RWPE1 (cell line): ENCODE measurements at regions not wholly inside any gene's neighbourhood (a gene's known extent, or its start where the extent isn't known, plus 50 kb on each side); places are given as distances from the start of the nearest gene placed in this dataset.

Experiments used
- CTCF ChIA-PET: fragments of 350-600 bp; sonication (Branson Sonifier 250); formaldehyde crosslinking; extraction: SDS; loops from one replicate; lab custom pipeline; 2021; lab: Yijun Ruan, JAX
- POLR2A ChIA-PET: fragments of 400-600 bp; formaldehyde crosslinking; extraction: SDS; loops from one replicate; lab custom pipeline; 2020; ENCODE audit warnings: antibody characterized with exemption; ENCODE audit not compliant: low non-redundant PET; lab: Yijun Ruan, JAX
- DNase-seq: peaks from one replicate; pipeline ENCODE4 v3.0.0; 2012; ENCODE audit warnings: low spot score
- H3K27ac ChIP-seq: fragments of 450-650 bp; 2 replicates; pipeline ENCODE4 v1.5.1; 2017
- TF ChIP-seq, protein P1 (sequence below): fragments of 450-650 bp; conservative IDR thresholded peaks from 2 replicates; pipeline ENCODE4 v1.5.1; 2017; ENCODE audit warnings: low read depth, mild to moderate bottlenecking

DNA sequence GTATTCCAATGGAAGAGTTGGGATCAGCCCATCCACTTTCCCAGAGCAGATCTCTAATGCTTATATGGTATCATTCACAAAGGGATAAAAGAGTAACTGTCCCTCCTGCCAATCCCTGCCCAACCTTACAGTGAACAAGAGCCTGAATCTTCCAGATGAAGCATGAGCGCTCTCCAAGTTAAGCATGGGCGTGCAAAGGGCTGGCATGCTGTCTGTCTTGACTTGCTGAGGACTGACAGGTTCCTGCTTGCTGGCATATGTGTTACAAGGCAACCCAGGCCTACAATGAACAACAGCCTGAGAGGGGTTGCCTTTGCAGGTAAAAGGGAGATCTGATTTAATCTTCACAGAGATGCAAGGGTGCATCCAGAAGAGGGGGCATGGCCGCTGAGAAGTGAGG lies 155.6 kb upstream of the SOD1 start:
- ChIA-PET CTCF (no interaction called here), POLR2A (no interaction called here)

DNA sequence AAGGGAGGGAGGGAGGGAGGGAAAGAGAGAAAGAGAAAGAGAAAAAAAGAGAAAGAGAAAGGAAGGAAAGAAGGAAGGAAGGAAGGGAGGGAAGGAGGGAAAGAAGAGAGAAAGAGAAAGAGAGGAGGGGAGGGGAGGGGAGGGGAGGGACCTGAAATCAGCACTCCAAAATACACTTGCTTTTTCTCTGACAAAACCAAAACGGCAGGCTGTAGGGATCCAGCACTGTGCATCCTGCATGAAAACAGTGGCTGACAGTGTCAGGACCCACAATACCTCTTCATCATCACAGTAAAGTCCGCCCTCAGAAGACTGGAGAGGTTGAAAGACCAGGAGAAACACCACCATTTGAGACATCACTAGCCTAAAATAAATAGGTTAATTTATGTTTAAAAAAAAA lies 156.0 kb upstream of the SOD1 start:
- CTCF ChIA-PET = interaction anchor here (0.7 kb wide), 1 partner anchor 186 kb away, joined by 3 read pairs; no protein-coding TSS in a partner anchor
- POLR2A ChIA-PET = no interaction called here
- TF ChIP-seq, protein P1, sequence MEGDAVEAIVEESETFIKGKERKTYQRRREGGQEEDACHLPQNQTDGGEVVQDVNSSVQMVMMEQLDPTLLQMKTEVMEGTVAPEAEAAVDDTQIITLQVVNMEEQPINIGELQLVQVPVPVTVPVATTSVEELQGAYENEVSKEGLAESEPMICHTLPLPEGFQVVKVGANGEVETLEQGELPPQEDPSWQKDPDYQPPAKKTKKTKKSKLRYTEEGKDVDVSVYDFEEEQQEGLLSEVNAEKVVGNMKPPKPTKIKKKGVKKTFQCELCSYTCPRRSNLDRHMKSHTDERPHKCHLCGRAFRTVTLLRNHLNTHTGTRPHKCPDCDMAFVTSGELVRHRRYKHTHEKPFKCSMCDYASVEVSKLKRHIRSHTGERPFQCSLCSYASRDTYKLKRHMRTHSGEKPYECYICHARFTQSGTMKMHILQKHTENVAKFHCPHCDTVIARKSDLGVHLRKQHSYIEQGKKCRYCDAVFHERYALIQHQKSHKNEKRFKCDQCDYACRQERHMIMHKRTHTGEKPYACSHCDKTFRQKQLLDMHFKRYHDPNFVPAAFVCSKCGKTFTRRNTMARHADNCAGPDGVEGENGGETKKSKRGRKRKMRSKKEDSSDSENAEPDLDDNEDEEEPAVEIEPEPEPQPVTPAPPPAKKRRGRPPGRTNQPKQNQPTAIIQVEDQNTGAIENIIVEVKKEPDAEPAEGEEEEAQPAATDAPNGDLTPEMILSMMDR = no peak

More for the DNA sequence above, 155.6 kb upstream of the SOD1 start:
- TF ChIP-seq, protein P1 = no peak
- no peak overlapping the region for H3K27ac ChIP-seq
- DNase-seq = peak; percentile 29

DNA sequence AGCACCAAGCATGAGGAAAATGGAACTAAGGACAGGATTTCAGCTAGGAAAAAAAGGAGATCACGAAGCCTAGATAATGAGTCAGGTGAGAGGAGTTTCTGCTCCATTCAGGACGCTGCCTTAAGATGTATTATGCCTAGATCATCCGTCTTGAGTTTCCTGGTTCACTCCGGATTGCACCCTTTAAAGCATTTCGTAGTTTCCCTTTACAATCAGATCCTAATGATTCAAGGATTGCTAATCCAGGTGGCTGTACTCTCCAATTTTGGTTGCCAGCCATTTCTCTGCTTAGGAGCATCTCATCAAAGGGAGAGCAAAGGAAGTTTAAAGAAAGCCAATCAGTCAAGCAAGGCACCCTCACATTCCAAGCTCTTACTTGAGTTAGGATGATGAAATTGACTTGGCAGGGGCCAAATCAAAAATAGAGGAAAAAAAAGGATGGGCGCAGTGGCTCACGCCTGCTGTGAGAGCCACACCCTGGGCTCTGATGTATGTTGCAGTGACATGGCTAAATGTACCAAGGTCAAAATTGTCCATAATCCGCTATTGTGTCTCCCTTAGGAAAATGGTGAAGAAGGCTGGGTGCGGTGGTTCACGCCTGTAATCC lies 156.9 kb upstream of the SOD1 start:
- POLR2A ChIA-PET = no interaction called here
- TF ChIP-seq, protein P1 = no peak
- no peak for DNase-seq
- H3K27ac ChIP-seq = no peak overlapping the region
- CTCF ChIA-PET = interaction anchor here (0.7 kb wide), 1 partner anchor 185 kb away, joined by 3 read pairs; no protein-coding TSS in a partner anchor

More for the DNA sequence above, 156.0 kb upstream of the SOD1 start:
- H3K27ac ChIP-seq = no peak overlapping the region
- no peak for DNase-seq

DNA sequence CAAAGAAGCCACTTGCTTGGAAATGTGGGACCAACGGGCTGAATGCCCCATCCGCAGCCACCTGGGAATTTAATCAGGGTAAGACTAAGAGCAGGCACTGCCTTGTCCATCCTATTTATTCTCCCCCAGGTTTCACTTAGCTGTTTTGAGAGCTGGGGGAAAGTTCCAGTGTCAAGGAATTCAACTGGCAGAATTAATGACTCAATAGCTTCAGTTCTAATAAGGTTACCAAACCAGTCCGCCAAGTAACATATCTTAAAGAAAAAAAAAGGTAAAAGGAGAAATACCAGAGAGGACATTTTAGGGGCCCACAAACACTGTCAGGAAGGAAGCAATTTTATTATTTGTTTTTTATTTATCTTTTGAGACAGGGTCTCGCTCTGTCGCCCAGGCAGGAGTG lies 157.6 kb upstream of the SOD1 start:
- TF ChIP-seq, protein P1 = no peak
- ChIA-PET CTCF (no interaction called here), POLR2A (no interaction called here)
- no peak overlapping the region for H3K27ac ChIP-seq
- peak; percentile 52 for DNase-seq

DNA sequence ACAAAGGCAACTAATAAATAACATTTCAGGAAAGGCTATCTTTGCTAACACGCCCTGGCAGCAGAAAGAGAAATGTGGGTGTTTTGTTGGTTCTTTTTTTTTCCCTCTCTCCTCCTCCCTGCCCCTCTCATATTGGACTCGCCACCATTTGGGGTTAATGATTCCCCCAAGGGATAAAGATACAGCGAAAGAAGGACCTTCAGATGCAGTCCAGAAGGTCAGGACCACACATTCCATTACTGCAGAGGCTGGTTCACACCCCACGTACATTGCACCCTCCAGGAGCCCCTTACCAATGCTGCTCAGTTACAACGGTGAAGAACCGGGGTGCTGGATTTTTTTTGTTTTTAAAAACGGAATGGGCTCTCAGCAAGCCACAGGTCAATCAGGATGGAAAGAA lies 156.9 kb upstream of the TIAM1 start:
- POLR2A ChIA-PET = no interaction called here
- H3K27ac ChIP-seq = no peak overlapping the region
- TF ChIP-seq, protein P1 = no peak
- DNase-seq = no peak
- CTCF ChIA-PET = no interaction called here

DNA sequence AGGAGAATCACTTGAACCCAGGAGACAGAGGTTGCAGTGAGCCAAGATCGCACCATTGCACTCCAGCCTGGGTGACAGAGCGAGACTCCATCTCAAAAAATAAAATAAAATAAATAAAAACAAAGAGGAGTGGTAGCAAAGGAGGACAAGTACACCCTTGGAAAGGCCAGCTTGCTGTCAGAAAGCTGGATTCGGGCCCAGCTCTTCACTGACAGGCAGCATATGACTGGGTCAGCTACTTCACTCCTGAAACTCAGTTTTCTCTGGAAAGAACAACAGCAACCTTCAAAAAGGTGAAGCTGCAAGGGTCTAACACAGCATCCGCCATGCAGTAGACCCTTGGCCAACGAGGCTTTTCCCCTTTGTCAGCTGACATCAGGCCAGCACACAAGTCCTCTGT lies 156.0 kb upstream of the TIAM1 start:
- TF ChIP-seq, protein P1 = no peak
- CTCF ChIA-PET = no interaction called here
- POLR2A ChIA-PET = no interaction called here
- no peak for DNase-seq
- H3K27ac ChIP-seq = no peak overlapping the region
